B cell (primary cell): ENCODE measurements at regions not wholly inside any gene's neighbourhood (a gene's known extent, or its start where the extent isn't known, plus 50 kb on each side); places are given as distances from the start of the nearest gene placed in this dataset.
"Not testable (repeated sequence)": the region's sequence is repeated elsewhere in the genome, so short reads cannot be mapped to it uniquely, and the experiment has no call there.

Experiments
- CTCF ChIP-seq: fragments of 200-600 bp; IDR thresholded peaks from one replicate; pipeline ENCODE4 v1.8.0; 2022; ENCODE audit warnings: antibody characterized with exemption, mild to moderate bottlenecking
- EZH2 ChIP-seq: IDR thresholded peaks from 2 replicates; pipeline ENCODE4 v1.6.1; 2012; ENCODE audit warnings: borderline replicate concordance, low read depth, mild to moderate bottlenecking, moderate library complexity, low read length; ENCODE audit not compliant: insufficient read depth, poor library complexity, severe bottlenecking

- not testable (repeated sequence) for TF ChIP-seq CTCF, EZH2
Observed at GRCh38 chr9:97089361-97089760, 50.4 kb upstream of the CTSV start.
